ENCODE measurements at regions not wholly inside any gene's neighbourhood (a gene's known extent, or its start where the extent isn't known, plus 50 kb on each side); places are given as distances from the start of the nearest gene placed in this dataset.

DNA sequence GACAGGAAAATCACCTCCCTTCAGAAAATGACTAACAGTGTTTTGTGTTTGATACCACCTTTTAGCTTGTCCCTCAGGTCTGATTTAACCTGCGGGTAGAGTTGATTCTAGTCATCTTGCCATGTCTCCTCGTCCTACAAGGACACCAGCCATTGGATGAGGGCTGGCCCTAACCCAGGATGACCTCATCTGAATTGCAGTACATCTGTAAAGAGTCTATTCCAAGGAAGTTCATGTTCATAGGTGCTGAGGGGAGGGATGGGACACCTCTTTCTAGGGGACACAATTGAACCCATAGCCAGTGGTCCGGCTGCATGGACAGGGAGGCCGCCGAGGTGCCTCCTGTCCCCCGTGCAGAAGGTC lies 52.0 kb upstream of the DACT2 start:
- TF ChIP-seq CTCF (IDR thresholded peaks at IDR 0.05) (no peak), POLR2A (IDR thresholded peaks at IDR 0.05) (no peak)
